H9 (cell line): ENCODE measurements at regions not wholly inside any gene's neighbourhood (a gene's known extent, or its start where the extent isn't known, plus 50 kb on each side); places are given as distances from the start of the nearest gene placed in this dataset.

Source experiments
- DNase-seq: peaks from one replicate; pipeline ENCODE4 v3.0.0-alpha.2; 2017
- H2AFZ ChIP-seq: one replicate; pipeline ENCODE4 v1.6.1; 2013; ENCODE audit warnings: mild to moderate bottlenecking, low read length, control low read depth, moderate library complexity
- H2AK5ac ChIP-seq: 2 replicates; pipeline ENCODE4 v1.6.1; 2013; ENCODE audit warnings: low read length, control low read depth, mixed read lengths; ENCODE audit not compliant: insufficient read length
- H2BK120ac ChIP-seq: one replicate; pipeline ENCODE4 v1.6.1; 2013; ENCODE audit warnings: low read depth, mild to moderate bottlenecking, low read length, control low read depth, inconsistent platforms; ENCODE audit not compliant: poor library complexity, severe bottlenecking
- H2BK12ac ChIP-seq: 2 replicates; pipeline ENCODE4 v1.6.1; 2013; ENCODE audit warnings: low read length, control low read depth, mixed read lengths, low read depth; ENCODE audit not compliant: insufficient read length
- H2BK15ac ChIP-seq: 2 replicates; pipeline ENCODE4 v1.6.1; 2013; ENCODE audit warnings: low read depth, low read length, control low read depth
- H2BK20ac ChIP-seq: one replicate; pipeline ENCODE4 v1.6.1; 2013; ENCODE audit warnings: low read depth, mild to moderate bottlenecking, low read length, control low read depth, inconsistent platforms; ENCODE audit not compliant: poor library complexity, severe bottlenecking
- H2BK5ac ChIP-seq: 2 replicates; pipeline ENCODE4 v1.6.1; 2013; ENCODE audit warnings: low read length, control low read depth, mixed read lengths; ENCODE audit not compliant: insufficient read length
- H3K14ac ChIP-seq: 2 replicates; pipeline ENCODE4 v1.6.1; 2013; ENCODE audit warnings: low read length, control low read depth; ENCODE audit not compliant: insufficient read depth
- H3K18ac ChIP-seq: 2 replicates; pipeline ENCODE4 v1.6.1; 2013; ENCODE audit warnings: low read depth, mild to moderate bottlenecking, mixed read lengths, low read length, control low read depth; ENCODE audit not compliant: insufficient read length
- H3K23ac ChIP-seq: 2 replicates; pipeline ENCODE4 v1.6.1; 2013; ENCODE audit warnings: low read length, control low read depth, mixed read lengths, low read depth; ENCODE audit not compliant: insufficient read length
- H3K23me2 ChIP-seq: 2 replicates; pipeline ENCODE4 v1.6.1; 2013; ENCODE audit warnings: low read depth, mild to moderate bottlenecking, mixed read lengths, low read length, control low read depth; ENCODE audit not compliant: insufficient read length, poor library complexity, severe bottlenecking
- H3K27ac ChIP-seq: 2 replicates; pipeline ENCODE4 v1.5.1; 2013; ENCODE audit warnings: low read length, control low read depth, mixed read lengths, low read depth; ENCODE audit not compliant: insufficient read length
- H3K27me3 ChIP-seq: 2 replicates; pipeline ENCODE4 v1.6.1; 2013; ENCODE audit warnings: low read length, control low read depth, inconsistent platforms; ENCODE audit not compliant: insufficient read depth
- H3K4ac ChIP-seq: 2 replicates; pipeline ENCODE4 v1.6.1; 2013; ENCODE audit warnings: low read depth, mild to moderate bottlenecking, control low read depth, inconsistent platforms, low read length, moderate library complexity
- H3K4me1 ChIP-seq: 2 replicates; pipeline ENCODE4 v1.6.1; 2013; ENCODE audit warnings: low read length, control low read depth, inconsistent platforms; ENCODE audit not compliant: insufficient read depth
- H3K4me2 ChIP-seq: 2 replicates; pipeline ENCODE4 v1.6.1; 2013; ENCODE audit warnings: low read length, control low read depth, mixed read lengths; ENCODE audit not compliant: insufficient read length, insufficient read depth
- H3K56ac ChIP-seq: 2 replicates; pipeline ENCODE4 v1.6.1; 2013; ENCODE audit warnings: low read depth, mild to moderate bottlenecking, mixed read lengths, low read length, control low read depth; ENCODE audit not compliant: insufficient read length
- H3K79me1 ChIP-seq: 2 replicates; pipeline ENCODE4 v1.6.1; 2013; ENCODE audit warnings: low read depth, mild to moderate bottlenecking, moderate library complexity, low read length, control low read depth, inconsistent platforms; ENCODE audit not compliant: insufficient read depth, poor library complexity, severe bottlenecking
- H3K79me2 ChIP-seq: 2 replicates; pipeline ENCODE4 v1.6.1; 2013; ENCODE audit warnings: low read length, control low read depth, inconsistent platforms; ENCODE audit not compliant: insufficient read depth
- H3K9ac ChIP-seq: 2 replicates; pipeline ENCODE4 v1.6.1; 2013; ENCODE audit warnings: low read length, control low read depth, mixed read lengths; ENCODE audit not compliant: insufficient read length; ENCODE audit errors: extremely low read depth
- H3K9me3 ChIP-seq: one replicate; pipeline ENCODE4 v1.6.1; 2013; ENCODE audit warnings: low read depth, low read length, inconsistent platforms; ENCODE audit not compliant: control insufficient read depth
- H3T11ph ChIP-seq: one replicate; pipeline ENCODE4 v1.6.1; 2013; ENCODE audit warnings: mild to moderate bottlenecking, low read length, control low read depth, inconsistent platforms
- H4K20me1 ChIP-seq: one replicate; pipeline ENCODE4 v1.6.1; 2013; ENCODE audit not compliant: control insufficient read depth, insufficient read length, insufficient read depth
- H4K5ac ChIP-seq: 2 replicates; pipeline ENCODE4 v1.6.1; 2013; ENCODE audit warnings: low read depth, mild to moderate bottlenecking, mixed read lengths, low read length, control low read depth; ENCODE audit not compliant: insufficient read length
- H4K8ac ChIP-seq: replicated peaks from 2 replicates; pipeline ENCODE4 v1.6.1; 2013; ENCODE audit warnings: low read length, control low read depth, mixed read lengths, low read depth; ENCODE audit not compliant: insufficient read length
- H4K91ac ChIP-seq: 2 replicates; pipeline ENCODE4 v1.6.1; 2013; ENCODE audit warnings: low read depth, mild to moderate bottlenecking, moderate library complexity, mixed read lengths, low read length, control low read depth; ENCODE audit not compliant: insufficient read length
- H3K27ac Mint-ChIP-seq, 3 experiments: 2 replicates in 2 of 3; 3 replicates in 1 of 3; pipeline ENCODE4 v1.8.0; 2020 to 2021; ENCODE audit warnings: mixed read lengths in 3 of 3, mild to moderate bottlenecking in 1 of 3, moderate library complexity in 1 of 3
- H3K27me3 Mint-ChIP-seq: 2 replicates; pipeline ENCODE4 v1.8.0; 2021; ENCODE audit warnings: low read depth, mild to moderate bottlenecking, moderate library complexity, mixed read lengths
- H3K36me3 Mint-ChIP-seq, 3 experiments: 2 replicates in 2 of 3; 3 replicates in 1 of 3; pipeline ENCODE4 v1.8.0; 2020 to 2021; ENCODE audit warnings: low read depth in 3 of 3, mixed read lengths in 3 of 3; ENCODE audit not compliant: insufficient read depth in 1 of 3
- H3K4me1 Mint-ChIP-seq, 2 experiments: 2 replicates each; pipeline ENCODE4 v1.8.0; 2020; ENCODE audit warnings: mixed read lengths in 2 of 2
- H3K4me3 Mint-ChIP-seq, 2 experiments: 2 replicates in 1 of 2; 3 replicates in 1 of 2; pipeline ENCODE4 v1.8.0; 2020 to 2021; ENCODE audit warnings: mild to moderate bottlenecking in 2 of 2, mixed read lengths in 2 of 2, moderate library complexity in 1 of 2
- H3K9me3 Mint-ChIP-seq, 2 experiments: 2 replicates in 1 of 2; 3 replicates in 1 of 2; pipeline ENCODE4 v1.8.0; 2020; ENCODE audit warnings: mild to moderate bottlenecking in 2 of 2, mixed read lengths in 2 of 2, moderate library complexity in 1 of 2
- WGBS: extraction: QIAGEN DNeasy Blood & Tissue Kit; methylation state at CpG from one replicate; pipeline ENCODE4 v1.1.7; 2013; ENCODE audit warnings: missing lambda C conversion rate, low lambda C conversion rate, mixed read lengths; ENCODE audit not compliant: insufficient read length; ENCODE audit errors: extremely low coverage; 5-methylcytosine and 5-hydroxymethylcytosine counted together
- TF ChIP-seq, protein P1 (sequence below): fragments of 200-600 bp; sonication (generic); conservative IDR thresholded peaks from 3 replicates; pipeline ENCODE4 v1.8.0; 2021; ENCODE audit warnings: antibody characterized with exemption, mild to moderate bottlenecking

DNA sequence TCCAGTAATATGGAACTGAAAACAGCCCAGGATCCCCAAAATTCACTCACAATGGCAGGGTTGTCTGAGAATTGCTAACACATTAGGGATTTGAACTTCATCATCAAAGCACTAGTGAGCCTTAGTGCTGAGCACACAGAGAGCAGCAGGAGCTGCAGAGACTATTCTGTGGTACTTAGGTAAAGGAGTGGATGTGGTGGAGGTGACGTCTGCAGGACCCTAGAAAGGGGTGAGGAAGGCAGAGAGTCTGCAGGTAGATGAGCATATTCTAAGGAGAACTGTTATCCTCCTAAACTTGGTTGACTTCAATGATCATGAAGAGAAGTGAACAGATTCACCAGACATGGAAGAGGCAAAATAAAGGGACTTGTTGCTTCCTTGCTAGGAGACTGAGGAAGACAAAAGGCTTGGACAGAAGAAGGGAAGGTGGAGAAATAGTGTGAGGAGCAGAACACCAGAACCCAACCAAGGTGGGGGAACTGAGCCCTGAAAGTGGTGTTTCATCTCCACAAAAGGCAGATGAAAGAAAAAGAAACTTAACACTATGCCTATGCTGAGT, 1164.0 kb downstream of the TMEM121 start:
- Histone ChIP-seq H4K91ac (no peak overlapping the region), H4K8ac (no peak overlapping the region), H3K56ac (no peak overlapping the region), H3K79me1 (no peaks in the 10 kb centered on the region), H3K79me2 (no peaks in the 10 kb centered on the region), H3T11ph (no peak overlapping the region), H3K4me2 (no peak overlapping the region), H2BK120ac (no peak overlapping the region), H4K20me1 (no peaks in the 10 kb centered on the region), H3K9ac (no peak overlapping the region), H3K9me3 (peaks cover 59% of the 10 kb centered on the region), H3K23me2 (no peaks in the 10 kb centered on the region), H2BK15ac (no peak overlapping the region), H3K27ac (no peak overlapping the region), H3K23ac (no peak overlapping the region), H2BK5ac (no peak overlapping the region), H2BK12ac (no peak overlapping the region), H2AFZ (no peak overlapping the region), H3K4ac (no peak overlapping the region), H4K5ac (no peak overlapping the region), H3K27me3 (no peaks in the 10 kb centered on the region), H3K18ac (no peak overlapping the region), H3K4me1 (no peaks in the 10 kb centered on the region), H2AK5ac (no peak overlapping the region), H2BK20ac (no peak overlapping the region), H3K14ac (no peak overlapping the region)
- no CpG with 5 or more reads among the region's 1 CpG for WGBS
- H3K4me1 Mint-ChIP-seq: no peaks in the 10 kb centered on the region
- H3K36me3 Mint-ChIP-seq: peaks cover 9 to 26% (median 14%) of the 10 kb centered on the region in 3 experiments
- H3K9me3 Mint-ChIP-seq: peaks cover 83 to 85% of the 10 kb centered on the region in 2 experiments
- H3K27ac Mint-ChIP-seq: no peak overlapping the region
- H3K4me3 Mint-ChIP-seq: no peak overlapping the region
- TF ChIP-seq, protein P1, sequence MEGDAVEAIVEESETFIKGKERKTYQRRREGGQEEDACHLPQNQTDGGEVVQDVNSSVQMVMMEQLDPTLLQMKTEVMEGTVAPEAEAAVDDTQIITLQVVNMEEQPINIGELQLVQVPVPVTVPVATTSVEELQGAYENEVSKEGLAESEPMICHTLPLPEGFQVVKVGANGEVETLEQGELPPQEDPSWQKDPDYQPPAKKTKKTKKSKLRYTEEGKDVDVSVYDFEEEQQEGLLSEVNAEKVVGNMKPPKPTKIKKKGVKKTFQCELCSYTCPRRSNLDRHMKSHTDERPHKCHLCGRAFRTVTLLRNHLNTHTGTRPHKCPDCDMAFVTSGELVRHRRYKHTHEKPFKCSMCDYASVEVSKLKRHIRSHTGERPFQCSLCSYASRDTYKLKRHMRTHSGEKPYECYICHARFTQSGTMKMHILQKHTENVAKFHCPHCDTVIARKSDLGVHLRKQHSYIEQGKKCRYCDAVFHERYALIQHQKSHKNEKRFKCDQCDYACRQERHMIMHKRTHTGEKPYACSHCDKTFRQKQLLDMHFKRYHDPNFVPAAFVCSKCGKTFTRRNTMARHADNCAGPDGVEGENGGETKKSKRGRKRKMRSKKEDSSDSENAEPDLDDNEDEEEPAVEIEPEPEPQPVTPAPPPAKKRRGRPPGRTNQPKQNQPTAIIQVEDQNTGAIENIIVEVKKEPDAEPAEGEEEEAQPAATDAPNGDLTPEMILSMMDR: no peak
- peaks cover 3% of the 10 kb centered on the region for H3K27me3 Mint-ChIP-seq
- DNase-seq: no peak
